ENCODE measurements at regions not wholly inside any gene's neighbourhood (a gene's known extent, or its start where the extent isn't known, plus 50 kb on each side); places are given as distances from the start of the nearest gene placed in this dataset.
A peak's percentile ranks its signal among the peaks of the same experiment; 100 is the strongest.

- Histone ChIP-seq H3K27me3 (peaks cover 0 to 8% of the 10 kb centered on the region in 2 donors), H3K4me1 (no peaks in the 10 kb centered on the region), H3K4me3 (no peak overlapping the region), H3K36me3 (no peaks in the 10 kb centered on the region), H3K9me3 (no peaks in the 10 kb centered on the region), H3K27ac (no peak overlapping the region)
- no peak for TF ChIP-seq POLR2A (IDR thresholded peaks at IDR 0.05)
- no peak for TF ChIP-seq POLR2AphosphoS5 (IDR thresholded peaks at IDR 0.05)
- no peak for TF ChIP-seq CTCF (IDR thresholded peaks at IDR 0.05)
- intact Hi-C loops (cut with DNase I; ENCODE audit: low total_unique reads): no loop called here
- no peak for DNase-seq (ENCODE audit: low spot score in 2 of 2)
These were observed 316.0 kb upstream of the NPVF start for GRCh38 chr7:25544254-25544653.

GRCh38 chr7:25545124-25546008 is 317.1 kb upstream of the NPVF start:
- H3K4me3 ChIP-seq: no peak overlapping the region
- H3K36me3 ChIP-seq: no peaks in the 10 kb centered on the region
- H3K27me3 ChIP-seq: peaks cover 0 to 8% of the 10 kb centered on the region in 2 donors
- no peaks in the 10 kb centered on the region for H3K9me3 ChIP-seq
- H3K27ac ChIP-seq: peak overlapping the region in 1 of 2 donors; percentile 61
- intact Hi-C loops (cut with DNase I; ENCODE audit: low total_unique reads): no loop called here
- DNase-seq (ENCODE audit: low spot score in 2 of 2): no peak
- TF ChIP-seq POLR2A (IDR thresholded peaks at IDR 0.05): no peak
- peak in 1 of 3 donors; percentile 17 for TF ChIP-seq POLR2AphosphoS5 (IDR thresholded peaks at IDR 0.05)
- no peak for TF ChIP-seq CTCF (IDR thresholded peaks at IDR 0.05)
- H3K4me1 ChIP-seq: no peaks in the 10 kb centered on the region

- no peak for DNase-seq (ENCODE audit: low spot score in 2 of 2)
- H3K36me3 ChIP-seq: no peaks in the 10 kb centered on the region
- peaks cover 0 to 8% of the 10 kb centered on the region in 2 donors for H3K27me3 ChIP-seq
- no peaks in the 10 kb centered on the region for H3K9me3 ChIP-seq
- TF ChIP-seq CTCF (IDR thresholded peaks at IDR 0.05): no peak
- TF ChIP-seq POLR2A (IDR thresholded peaks at IDR 0.05): no peak
- no peak for TF ChIP-seq POLR2AphosphoS5 (IDR thresholded peaks at IDR 0.05)
- no peak overlapping the region for H3K4me3 ChIP-seq
- H3K4me1 ChIP-seq: no peaks in the 10 kb centered on the region
- no peak overlapping the region for H3K27ac ChIP-seq
- intact Hi-C loops (cut with DNase I; ENCODE audit: low total_unique reads): no loop called here
These were observed 318.0 kb upstream of the NPVF start for GRCh38 chr7:25546306-25546705.

- TF ChIP-seq CTCF (IDR thresholded peaks at IDR 0.05) (no peak), POLR2AphosphoS5 (IDR thresholded peaks at IDR 0.05) (no peak), POLR2A (IDR thresholded peaks at IDR 0.05) (no peak)
- Histone ChIP-seq H3K4me1 (no peaks in the 10 kb centered on the region), H3K9me3 (no peaks in the 10 kb centered on the region), H3K4me3 (no peak overlapping the region), H3K27ac (no peak overlapping the region), H3K27me3 (no peaks in the 10 kb centered on the region), H3K36me3 (no peaks in the 10 kb centered on the region)
- DNase-seq (ENCODE audit: low spot score in 2 of 2): no peak
- intact Hi-C loops (cut with DNase I; ENCODE audit: low total_unique reads): no loop called here
These were observed 321.1 kb upstream of the NPVF start for GRCh38 chr7:25549271-25549921.

- intact Hi-C loops (cut with DNase I; ENCODE audit: low total_unique reads): no loop called here
- no peaks in the 10 kb centered on the region for H3K36me3 ChIP-seq
- H3K9me3 ChIP-seq: no peaks in the 10 kb centered on the region
- H3K27me3 ChIP-seq: no peaks in the 10 kb centered on the region
- no peak overlapping the region for H3K27ac ChIP-seq
- H3K4me3 ChIP-seq: no peak overlapping the region
- H3K4me1 ChIP-seq: no peaks in the 10 kb centered on the region
- no peak for DNase-seq (ENCODE audit: low spot score in 2 of 2)
- TF ChIP-seq POLR2AphosphoS5 (IDR thresholded peaks at IDR 0.05) (no peak), CTCF (IDR thresholded peaks at IDR 0.05) (no peak), POLR2A (IDR thresholded peaks at IDR 0.05) (no peak)
These were observed 321.9 kb upstream of the NPVF start for GRCh38 chr7:25550149-25550548.

Measured in breast epithelium (tissue), 4 donors.